HL-60 (cell line): ENCODE measurements at regions not wholly inside any gene's neighbourhood (a gene's known extent, or its start where the extent isn't known, plus 50 kb on each side); places are given as distances from the start of the nearest gene placed in this dataset.

ENCODE experiments used
- CTCF ChIP-seq: IDR thresholded peaks from one replicate; pipeline ENCODE4 v1.5.1; 2011; ENCODE audit warnings: low read length, control low read depth, inconsistent platforms; ENCODE audit not compliant: insufficient read depth
- POLR2AphosphoS5 ChIP-seq: IDR thresholded peaks from 2 replicates; pipeline ENCODE4 v1.6.1; 2012; ENCODE audit warnings: low read depth
- SPI1 ChIP-seq: IDR thresholded peaks from 2 replicates; pipeline ENCODE4 v1.6.1; 2012; ENCODE audit warnings: low read depth, mild to moderate bottlenecking, borderline replicate concordance

GRCh38 chr12:17438141-17438540 lies 651.9 kb downstream of the RERGL start:
- no peak for TF ChIP-seq POLR2AphosphoS5
- no peak for TF ChIP-seq CTCF
- TF ChIP-seq SPI1: no peak
